Cardiac muscle cell (in vitro differentiated cells and primary cell): ENCODE measurements at regions not wholly inside any gene's neighbourhood (a gene's known extent, or its start where the extent isn't known, plus 50 kb on each side); places are given as distances from the start of the nearest gene placed in this dataset.

Experiments used
- DNase-seq, 2 donors: peaks; one replicate each; pipeline versions ENCODE4 v3.0.0 to v3.0.0-alpha.2; 2010 to 2017; ENCODE audit warnings: low read depth in 1 of 2, low spot score in 1 of 2
- H3K27ac ChIP-seq: fragments of 200-600 bp; sonication (generic); 2 replicates; pipeline ENCODE4 v1.5.1; 2016
- H3K27me3 ChIP-seq: fragments of 200-600 bp; sonication (generic); 2 replicates; pipeline ENCODE4 v1.6.0; 2016; ENCODE audit warnings: control low read depth
- H3K36me3 ChIP-seq: fragments of 200-600 bp; sonication (generic); 2 replicates; pipeline ENCODE4 v1.5.1; 2016; ENCODE audit warnings: control low read depth
- H3K4me1 ChIP-seq: fragments of 200-600 bp; sonication (generic); 2 replicates; pipeline ENCODE4 v1.8.1; 2017; ENCODE audit warnings: low read depth, mild to moderate bottlenecking, mixed run types
- H3K4me3 ChIP-seq: fragments of 200-600 bp; sonication (generic); 2 replicates; pipeline ENCODE4 v1.5.1; 2016; ENCODE audit warnings: mild to moderate bottlenecking
- H3K9me3 ChIP-seq: fragments of 200-600 bp; sonication (generic); 2 replicates; pipeline ENCODE4 v1.5.1; 2017; ENCODE audit warnings: low read depth, mild to moderate bottlenecking, control low read depth
- TF ChIP-seq, protein P1 (sequence below): IDR thresholded peaks from 2 replicates; pipeline ENCODE4 v1.5.1; 2012; ENCODE audit warnings: low read depth, mild to moderate bottlenecking, low read length

DNA sequence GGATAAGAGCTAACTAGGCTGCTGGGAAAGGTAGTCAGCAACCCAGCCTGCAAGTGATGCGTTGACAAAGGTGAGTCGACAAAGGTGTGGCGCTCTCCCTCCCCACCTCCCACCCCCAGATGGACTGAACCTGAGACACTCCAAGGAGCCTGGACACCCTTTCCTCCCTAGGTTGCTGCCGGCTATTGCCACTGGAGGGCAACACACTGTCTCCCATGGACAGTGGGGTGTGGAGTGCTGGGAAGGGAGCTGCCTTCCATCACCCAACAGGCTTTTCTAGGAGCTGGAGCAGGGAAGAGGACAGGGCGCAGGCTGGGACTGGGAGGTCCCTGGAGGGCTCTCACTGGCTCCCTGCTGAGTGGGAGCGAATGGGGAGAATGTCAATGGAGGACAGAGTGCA, 75.4 kb upstream of the ARAP3 start:
- Histone ChIP-seq H3K27ac (no peak overlapping the region), H3K27me3 (peaks cover 47% of the 10 kb centered on the region), H3K9me3 (no peaks in the 10 kb centered on the region), H3K4me1 (no peaks in the 10 kb centered on the region), H3K36me3 (no peaks in the 10 kb centered on the region), H3K4me3 (no peak overlapping the region)
- TF ChIP-seq, protein P1, sequence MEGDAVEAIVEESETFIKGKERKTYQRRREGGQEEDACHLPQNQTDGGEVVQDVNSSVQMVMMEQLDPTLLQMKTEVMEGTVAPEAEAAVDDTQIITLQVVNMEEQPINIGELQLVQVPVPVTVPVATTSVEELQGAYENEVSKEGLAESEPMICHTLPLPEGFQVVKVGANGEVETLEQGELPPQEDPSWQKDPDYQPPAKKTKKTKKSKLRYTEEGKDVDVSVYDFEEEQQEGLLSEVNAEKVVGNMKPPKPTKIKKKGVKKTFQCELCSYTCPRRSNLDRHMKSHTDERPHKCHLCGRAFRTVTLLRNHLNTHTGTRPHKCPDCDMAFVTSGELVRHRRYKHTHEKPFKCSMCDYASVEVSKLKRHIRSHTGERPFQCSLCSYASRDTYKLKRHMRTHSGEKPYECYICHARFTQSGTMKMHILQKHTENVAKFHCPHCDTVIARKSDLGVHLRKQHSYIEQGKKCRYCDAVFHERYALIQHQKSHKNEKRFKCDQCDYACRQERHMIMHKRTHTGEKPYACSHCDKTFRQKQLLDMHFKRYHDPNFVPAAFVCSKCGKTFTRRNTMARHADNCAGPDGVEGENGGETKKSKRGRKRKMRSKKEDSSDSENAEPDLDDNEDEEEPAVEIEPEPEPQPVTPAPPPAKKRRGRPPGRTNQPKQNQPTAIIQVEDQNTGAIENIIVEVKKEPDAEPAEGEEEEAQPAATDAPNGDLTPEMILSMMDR = peak; percentile 68
- peak; percentile 50 to 60 for DNase-seq

DNA sequence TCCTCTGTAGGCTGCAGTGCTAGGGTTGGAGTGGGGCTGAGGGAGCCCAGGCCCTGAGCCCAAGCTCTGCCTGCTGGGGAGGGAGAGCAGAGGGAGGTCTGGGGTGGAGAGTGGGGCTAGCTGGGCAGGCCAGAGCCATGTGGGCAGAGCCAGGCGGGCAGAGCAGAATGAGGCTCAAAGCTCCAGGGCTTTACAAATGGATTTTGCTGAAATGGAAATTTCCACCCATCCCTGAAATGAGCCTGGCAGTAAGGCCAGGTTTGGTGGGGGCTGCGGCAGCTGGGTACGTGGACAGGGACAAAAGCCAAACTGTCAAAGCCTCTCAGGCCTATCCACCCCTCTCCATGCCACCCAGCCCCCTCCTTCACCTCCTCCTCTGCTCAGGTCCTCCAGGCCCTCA, 74.2 kb upstream of the ARAP3 start:
- H3K36me3 ChIP-seq = no peaks in the 10 kb centered on the region
- DNase-seq = no peak
- H3K9me3 ChIP-seq = no peaks in the 10 kb centered on the region
- no peak overlapping the region for H3K27ac ChIP-seq
- TF ChIP-seq, protein P1 = no peak
- no peaks in the 10 kb centered on the region for H3K4me1 ChIP-seq
- peaks cover 49% of the 10 kb centered on the region for H3K27me3 ChIP-seq
- H3K4me3 ChIP-seq = no peak overlapping the region

GRCh38 chr5:141753971-141754713, 72.1 kb upstream of the ARAP3 start:
- Histone ChIP-seq H3K4me1 (no peaks in the 10 kb centered on the region), H3K36me3 (no peaks in the 10 kb centered on the region), H3K9me3 (no peaks in the 10 kb centered on the region), H3K27me3 (peaks cover 60% of the 10 kb centered on the region), H3K27ac (no peak overlapping the region), H3K4me3 (no peak overlapping the region)
- DNase-seq = peak; percentile 55 to 85
- TF ChIP-seq, protein P1 = no peak

DNA sequence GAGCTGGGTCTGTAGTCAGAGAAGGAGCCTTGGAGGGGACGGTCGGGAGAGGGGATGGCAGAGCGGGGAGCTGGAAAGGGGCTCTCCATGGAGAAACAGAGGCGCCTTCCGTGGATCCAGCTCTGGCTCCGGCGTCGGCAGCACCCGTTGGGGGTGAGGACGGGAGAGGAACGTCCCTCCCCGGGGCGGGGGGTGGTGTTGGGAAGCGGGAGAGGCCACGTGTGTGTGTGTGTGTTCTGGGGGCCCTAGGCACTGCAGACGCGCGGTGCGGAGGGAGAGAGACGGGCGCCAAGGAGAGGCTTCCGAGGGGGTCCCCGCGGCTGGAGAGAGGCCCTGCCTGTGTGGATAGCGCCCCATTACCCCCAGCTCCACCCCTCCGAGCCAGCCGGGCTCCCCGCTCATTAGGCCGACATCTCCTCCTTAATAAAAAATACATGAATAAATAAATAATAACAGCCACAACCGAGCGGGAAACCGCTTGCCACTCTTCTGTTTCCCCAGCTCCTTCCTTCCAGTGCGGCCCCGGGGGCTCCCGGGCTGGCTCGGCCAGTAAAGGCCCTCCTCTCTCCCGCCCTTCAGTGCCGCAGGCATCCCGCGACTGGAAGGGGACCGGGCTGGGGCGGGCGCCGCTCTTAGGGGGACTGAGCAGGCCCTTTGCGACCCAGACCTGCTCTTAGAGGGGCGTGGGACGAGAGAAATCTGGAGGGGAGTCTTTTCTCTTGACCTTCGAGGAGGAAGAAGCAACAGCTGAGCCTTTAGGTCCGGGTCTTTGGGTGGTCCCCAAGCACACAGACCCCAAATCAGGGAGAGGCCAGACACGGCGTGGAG, 71.3 kb upstream of the ARAP3 start:
- no peak overlapping the region for H3K27ac ChIP-seq
- TF ChIP-seq, protein P1 = no peak
- no peak for DNase-seq
- H3K9me3 ChIP-seq = no peaks in the 10 kb centered on the region
- H3K4me1 ChIP-seq = no peaks in the 10 kb centered on the region
- peaks cover 67% of the 10 kb centered on the region for H3K27me3 ChIP-seq
- H3K4me3 ChIP-seq = no peak overlapping the region
- no peaks in the 10 kb centered on the region for H3K36me3 ChIP-seq

DNA sequence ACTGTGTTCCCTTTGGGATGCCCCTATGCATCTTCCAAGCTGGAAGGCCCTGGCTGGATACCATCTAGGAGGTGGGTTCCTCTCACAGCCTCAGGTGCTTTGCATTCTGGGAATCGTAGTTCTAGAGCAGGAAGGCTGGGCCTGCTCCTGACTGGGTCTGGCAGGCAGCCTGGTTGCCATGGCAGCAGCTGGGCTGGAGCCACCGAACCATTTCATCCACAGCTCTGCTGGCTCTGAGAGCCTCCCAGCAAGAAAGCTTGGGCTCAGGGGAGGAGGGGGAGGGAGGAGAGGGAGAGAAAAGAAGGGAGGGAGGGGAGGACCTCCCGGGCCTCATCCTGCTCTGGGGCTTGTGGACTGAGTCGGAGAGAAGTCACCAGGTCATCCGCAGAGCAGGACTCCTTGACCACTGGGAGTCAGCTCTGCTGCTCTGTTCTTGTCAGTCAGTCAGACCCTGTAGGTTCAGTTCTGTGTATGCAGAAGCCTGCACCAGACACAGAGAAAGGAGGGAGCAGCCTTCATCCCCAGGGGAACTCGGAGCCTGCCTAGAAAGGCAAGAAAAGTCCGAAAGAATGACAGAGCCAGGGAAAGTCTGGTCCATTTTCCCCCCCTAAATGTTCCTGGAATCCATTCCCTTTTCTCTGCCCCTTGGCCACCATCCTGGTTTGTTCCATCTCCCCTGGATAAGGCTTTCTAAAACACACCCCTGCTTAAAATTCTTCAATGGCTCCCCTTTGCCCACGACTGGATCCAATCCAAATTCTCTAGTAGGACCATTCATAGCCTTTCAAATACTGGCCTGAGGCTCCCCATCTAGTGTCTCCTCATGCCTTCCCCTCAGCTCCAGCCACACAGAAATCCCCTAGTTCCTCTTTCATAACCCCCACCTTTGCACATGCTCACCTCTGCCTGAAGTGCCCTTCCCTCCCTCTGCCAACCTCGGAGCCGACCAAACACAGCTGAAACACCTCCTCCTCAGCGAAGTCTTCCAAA, 65.4 kb upstream of the ARAP3 start:
- Histone ChIP-seq H3K36me3 (no peaks in the 10 kb centered on the region), H3K27me3 (peaks cover 41% of the 10 kb centered on the region), H3K27ac (no peak overlapping the region), H3K9me3 (no peaks in the 10 kb centered on the region), H3K4me1 (no peaks in the 10 kb centered on the region), H3K4me3 (no peak overlapping the region)
- TF ChIP-seq, protein P1 = no peak
- DNase-seq = peak; percentile 42 to 87
